H9 (cell line): ENCODE measurements at regions not wholly inside any gene's neighbourhood (a gene's known extent, or its start where the extent isn't known, plus 50 kb on each side); places are given as distances from the start of the nearest gene placed in this dataset.

Source experiments
- DNase-seq: peaks from one replicate; pipeline ENCODE4 v3.0.0-alpha.2; 2017
- H2AFZ ChIP-seq: one replicate; pipeline ENCODE4 v1.6.1; 2013; ENCODE audit warnings: mild to moderate bottlenecking, low read length, control low read depth, moderate library complexity
- H2AK5ac ChIP-seq: 2 replicates; pipeline ENCODE4 v1.6.1; 2013; ENCODE audit warnings: low read length, control low read depth, mixed read lengths; ENCODE audit not compliant: insufficient read length
- H2BK120ac ChIP-seq: one replicate; pipeline ENCODE4 v1.6.1; 2013; ENCODE audit warnings: low read depth, mild to moderate bottlenecking, low read length, control low read depth, inconsistent platforms; ENCODE audit not compliant: poor library complexity, severe bottlenecking
- H2BK12ac ChIP-seq: 2 replicates; pipeline ENCODE4 v1.6.1; 2013; ENCODE audit warnings: low read length, control low read depth, mixed read lengths, low read depth; ENCODE audit not compliant: insufficient read length
- H2BK15ac ChIP-seq: 2 replicates; pipeline ENCODE4 v1.6.1; 2013; ENCODE audit warnings: low read depth, low read length, control low read depth
- H2BK20ac ChIP-seq: one replicate; pipeline ENCODE4 v1.6.1; 2013; ENCODE audit warnings: low read depth, mild to moderate bottlenecking, low read length, control low read depth, inconsistent platforms; ENCODE audit not compliant: poor library complexity, severe bottlenecking
- H2BK5ac ChIP-seq: 2 replicates; pipeline ENCODE4 v1.6.1; 2013; ENCODE audit warnings: low read length, control low read depth, mixed read lengths; ENCODE audit not compliant: insufficient read length
- H3K14ac ChIP-seq: 2 replicates; pipeline ENCODE4 v1.6.1; 2013; ENCODE audit warnings: low read length, control low read depth; ENCODE audit not compliant: insufficient read depth
- H3K18ac ChIP-seq: 2 replicates; pipeline ENCODE4 v1.6.1; 2013; ENCODE audit warnings: low read depth, mild to moderate bottlenecking, mixed read lengths, low read length, control low read depth; ENCODE audit not compliant: insufficient read length
- H3K23ac ChIP-seq: 2 replicates; pipeline ENCODE4 v1.6.1; 2013; ENCODE audit warnings: low read length, control low read depth, mixed read lengths, low read depth; ENCODE audit not compliant: insufficient read length
- H3K23me2 ChIP-seq: 2 replicates; pipeline ENCODE4 v1.6.1; 2013; ENCODE audit warnings: low read depth, mild to moderate bottlenecking, mixed read lengths, low read length, control low read depth; ENCODE audit not compliant: insufficient read length, poor library complexity, severe bottlenecking
- H3K27ac ChIP-seq: 2 replicates; pipeline ENCODE4 v1.5.1; 2013; ENCODE audit warnings: low read length, control low read depth, mixed read lengths, low read depth; ENCODE audit not compliant: insufficient read length
- H3K27me3 ChIP-seq: 2 replicates; pipeline ENCODE4 v1.6.1; 2013; ENCODE audit warnings: low read length, control low read depth, inconsistent platforms; ENCODE audit not compliant: insufficient read depth
- H3K4ac ChIP-seq: 2 replicates; pipeline ENCODE4 v1.6.1; 2013; ENCODE audit warnings: low read depth, mild to moderate bottlenecking, control low read depth, inconsistent platforms, low read length, moderate library complexity
- H3K4me1 ChIP-seq: 2 replicates; pipeline ENCODE4 v1.6.1; 2013; ENCODE audit warnings: low read length, control low read depth, inconsistent platforms; ENCODE audit not compliant: insufficient read depth
- H3K4me2 ChIP-seq: 2 replicates; pipeline ENCODE4 v1.6.1; 2013; ENCODE audit warnings: low read length, control low read depth, mixed read lengths; ENCODE audit not compliant: insufficient read length, insufficient read depth
- H3K56ac ChIP-seq: 2 replicates; pipeline ENCODE4 v1.6.1; 2013; ENCODE audit warnings: low read depth, mild to moderate bottlenecking, mixed read lengths, low read length, control low read depth; ENCODE audit not compliant: insufficient read length
- H3K79me1 ChIP-seq: 2 replicates; pipeline ENCODE4 v1.6.1; 2013; ENCODE audit warnings: low read depth, mild to moderate bottlenecking, moderate library complexity, low read length, control low read depth, inconsistent platforms; ENCODE audit not compliant: insufficient read depth, poor library complexity, severe bottlenecking
- H3K79me2 ChIP-seq: 2 replicates; pipeline ENCODE4 v1.6.1; 2013; ENCODE audit warnings: low read length, control low read depth, inconsistent platforms; ENCODE audit not compliant: insufficient read depth
- H3K9ac ChIP-seq: 2 replicates; pipeline ENCODE4 v1.6.1; 2013; ENCODE audit warnings: low read length, control low read depth, mixed read lengths; ENCODE audit not compliant: insufficient read length; ENCODE audit errors: extremely low read depth
- H3K9me3 ChIP-seq: one replicate; pipeline ENCODE4 v1.6.1; 2013; ENCODE audit warnings: low read depth, low read length, inconsistent platforms; ENCODE audit not compliant: control insufficient read depth
- H3T11ph ChIP-seq: one replicate; pipeline ENCODE4 v1.6.1; 2013; ENCODE audit warnings: mild to moderate bottlenecking, low read length, control low read depth, inconsistent platforms
- H4K20me1 ChIP-seq: one replicate; pipeline ENCODE4 v1.6.1; 2013; ENCODE audit not compliant: control insufficient read depth, insufficient read length, insufficient read depth
- H4K5ac ChIP-seq: 2 replicates; pipeline ENCODE4 v1.6.1; 2013; ENCODE audit warnings: low read depth, mild to moderate bottlenecking, mixed read lengths, low read length, control low read depth; ENCODE audit not compliant: insufficient read length
- H4K8ac ChIP-seq: replicated peaks from 2 replicates; pipeline ENCODE4 v1.6.1; 2013; ENCODE audit warnings: low read length, control low read depth, mixed read lengths, low read depth; ENCODE audit not compliant: insufficient read length
- H4K91ac ChIP-seq: 2 replicates; pipeline ENCODE4 v1.6.1; 2013; ENCODE audit warnings: low read depth, mild to moderate bottlenecking, moderate library complexity, mixed read lengths, low read length, control low read depth; ENCODE audit not compliant: insufficient read length
- H3K27ac Mint-ChIP-seq, 3 experiments: 2 replicates in 2 of 3; 3 replicates in 1 of 3; pipeline ENCODE4 v1.8.0; 2020 to 2021; ENCODE audit warnings: mixed read lengths in 3 of 3, mild to moderate bottlenecking in 1 of 3, moderate library complexity in 1 of 3
- H3K27me3 Mint-ChIP-seq: 2 replicates; pipeline ENCODE4 v1.8.0; 2021; ENCODE audit warnings: low read depth, mild to moderate bottlenecking, moderate library complexity, mixed read lengths
- H3K36me3 Mint-ChIP-seq, 3 experiments: 2 replicates in 2 of 3; 3 replicates in 1 of 3; pipeline ENCODE4 v1.8.0; 2020 to 2021; ENCODE audit warnings: low read depth in 3 of 3, mixed read lengths in 3 of 3; ENCODE audit not compliant: insufficient read depth in 1 of 3
- H3K4me1 Mint-ChIP-seq, 2 experiments: 2 replicates each; pipeline ENCODE4 v1.8.0; 2020; ENCODE audit warnings: mixed read lengths in 2 of 2
- H3K4me3 Mint-ChIP-seq, 2 experiments: 2 replicates in 1 of 2; 3 replicates in 1 of 2; pipeline ENCODE4 v1.8.0; 2020 to 2021; ENCODE audit warnings: mild to moderate bottlenecking in 2 of 2, mixed read lengths in 2 of 2, moderate library complexity in 1 of 2
- H3K9me3 Mint-ChIP-seq, 2 experiments: 2 replicates in 1 of 2; 3 replicates in 1 of 2; pipeline ENCODE4 v1.8.0; 2020; ENCODE audit warnings: mild to moderate bottlenecking in 2 of 2, mixed read lengths in 2 of 2, moderate library complexity in 1 of 2
- CTCF ChIP-seq: fragments of 200-600 bp; sonication (generic); conservative IDR thresholded peaks from 3 replicates; pipeline ENCODE4 v1.8.0; 2021; ENCODE audit warnings: antibody characterized with exemption, mild to moderate bottlenecking
- WGBS: extraction: QIAGEN DNeasy Blood & Tissue Kit; methylation state at CpG from one replicate; pipeline ENCODE4 v1.1.7; 2013; ENCODE audit warnings: missing lambda C conversion rate, low lambda C conversion rate, mixed read lengths; ENCODE audit not compliant: insufficient read length; ENCODE audit errors: extremely low coverage; 5-methylcytosine and 5-hydroxymethylcytosine counted together

DNA sequence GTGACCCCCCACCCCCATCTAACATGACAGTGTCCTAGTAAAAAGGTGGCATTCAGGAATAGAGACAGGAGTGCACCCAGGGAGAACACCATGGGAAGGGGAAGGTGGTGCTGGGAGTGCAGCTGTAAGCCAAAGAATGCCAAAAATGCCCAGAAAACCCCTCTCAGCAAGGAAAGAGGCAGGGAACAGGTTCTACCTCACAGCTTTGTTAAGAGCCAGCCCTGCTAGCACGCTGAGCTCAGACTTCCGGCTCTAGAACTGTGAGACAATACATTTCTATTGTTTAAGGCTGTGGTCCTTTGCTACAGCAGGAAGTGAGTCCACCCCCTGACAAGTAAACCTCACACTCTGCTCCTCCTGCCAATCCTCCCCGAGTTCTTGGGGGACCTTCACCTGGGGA lies 302.4 kb upstream of the N4BP1 start:
- peak; percentile 56 for DNase-seq
- Histone ChIP-seq H2BK20ac (no peak overlapping the region), H3T11ph (no peak overlapping the region), H3K4ac (no peak overlapping the region), H4K8ac (no peak overlapping the region), H2BK120ac (no peak overlapping the region), H3K56ac (no peak overlapping the region), H2BK5ac (no peak overlapping the region), H4K91ac (no peak overlapping the region), H4K5ac (no peak overlapping the region), H2AK5ac (no peak overlapping the region), H4K20me1 (no peaks in the 10 kb centered on the region), H3K9ac (no peak overlapping the region), H3K27ac (no peak overlapping the region), H3K23me2 (no peaks in the 10 kb centered on the region), H3K27me3 (no peaks in the 10 kb centered on the region), H3K79me1 (no peaks in the 10 kb centered on the region), H2AFZ (no peak overlapping the region), H3K79me2 (no peaks in the 10 kb centered on the region), H3K9me3 (no peaks in the 10 kb centered on the region), H2BK15ac (no peak overlapping the region), H3K23ac (no peak overlapping the region), H3K4me2 (no peak overlapping the region), H3K4me1 (no peaks in the 10 kb centered on the region; the same call in 1 of the 2 replicates), H2BK12ac (no peak overlapping the region), H3K14ac (no peak overlapping the region), H3K18ac (no peak overlapping the region)
- Mint-ChIP-seq H3K4me1 (peaks cover 9 to 12% of the 10 kb centered on the region in 2 experiments), H3K9me3 (no peaks in the 10 kb centered on the region; a peak in 1 of 5 replicates), H3K4me3 (no peak overlapping the region), H3K36me3 (no peaks in the 10 kb centered on the region), H3K27ac (peak overlapping the region in 1 of 3 experiments; percentile 86; a peak in 4 of 7 replicates), H3K27me3 (no peaks in the 10 kb centered on the region; the same call in 1 of the 2 replicates)
- no peak for TF ChIP-seq CTCF
- no CpG with 5 or more reads among the region's 3 CpGs for WGBS
